ENCODE measurements at regions not wholly inside any gene's neighbourhood (a gene's known extent, or its start where the extent isn't known, plus 50 kb on each side); places are given as distances from the start of the nearest gene placed in this dataset.

GRCh38 chr2:207276858-207277257 is 111.1 kb upstream of the KLF7 start:
- TF ChIP-seq CTCF (IDR thresholded peaks at IDR 0.05; ENCODE audit: unreplicated experiment) = no peak
- Mint-ChIP-seq H3K4me3 (ENCODE audit: low read depth) (no peak overlapping the region), H3K27me3 (peaks cover 4% of the 10 kb centered on the region), H3K9me3 (ENCODE audit: low read depth) (peaks cover 3% of the 10 kb centered on the region), H3K27ac (no peak overlapping the region), H3K4me1 (ENCODE audit: low read depth) (no peaks in the 10 kb centered on the region), H3K36me3 (ENCODE audit: insufficient read depth) (no peaks in the 10 kb centered on the region)
- no peak for DNase-seq (ENCODE audit: low spot score, unreplicated experiment)

- no peak for DNase-seq (ENCODE audit: low spot score, unreplicated experiment)
- no peak for TF ChIP-seq CTCF (IDR thresholded peaks at IDR 0.05; ENCODE audit: unreplicated experiment)
- Mint-ChIP-seq H3K27ac (no peak overlapping the region), H3K36me3 (ENCODE audit: insufficient read depth) (no peaks in the 10 kb centered on the region), H3K9me3 (ENCODE audit: low read depth) (peaks cover 3% of the 10 kb centered on the region), H3K4me1 (ENCODE audit: low read depth) (peaks cover 3% of the 10 kb centered on the region), H3K4me3 (ENCODE audit: low read depth) (no peak overlapping the region), H3K27me3 (peaks cover 17% of the 10 kb centered on the region)
Measured at GRCh38 chr2:207279520-207279919, 113.8 kb upstream of the KLF7 start.

GRCh38 chr2:207281436-207281835 is 115.7 kb upstream of the KLF7 start:
- Mint-ChIP-seq H3K27me3 (peaks cover 20% of the 10 kb centered on the region), H3K9me3 (ENCODE audit: low read depth) (peaks cover 3% of the 10 kb centered on the region), H3K4me3 (ENCODE audit: low read depth) (no peak overlapping the region), H3K36me3 (ENCODE audit: insufficient read depth) (no peaks in the 10 kb centered on the region), H3K27ac (no peak overlapping the region), H3K4me1 (ENCODE audit: low read depth) (peaks cover 9% of the 10 kb centered on the region)
- TF ChIP-seq CTCF (IDR thresholded peaks at IDR 0.05; ENCODE audit: unreplicated experiment) = no peak
- DNase-seq (ENCODE audit: low spot score, unreplicated experiment) = no peak

GRCh38 chr2:207282916-207283315 is 117.2 kb upstream of the KLF7 start:
- DNase-seq (ENCODE audit: low spot score, unreplicated experiment) = no peak
- Mint-ChIP-seq H3K36me3 (ENCODE audit: insufficient read depth) (no peaks in the 10 kb centered on the region), H3K27ac (no peak overlapping the region), H3K4me1 (ENCODE audit: low read depth) (peaks cover 9% of the 10 kb centered on the region), H3K9me3 (ENCODE audit: low read depth) (peaks cover 2% of the 10 kb centered on the region), H3K4me3 (ENCODE audit: low read depth) (no peak overlapping the region), H3K27me3 (peaks cover 24% of the 10 kb centered on the region)
- TF ChIP-seq CTCF (IDR thresholded peaks at IDR 0.05; ENCODE audit: unreplicated experiment) = no peak

GRCh38 chr2:207283356-207283755 is 117.6 kb upstream of the KLF7 start:
- Mint-ChIP-seq H3K9me3 (ENCODE audit: low read depth) (no peaks in the 10 kb centered on the region), H3K27ac (no peak overlapping the region)
- DNase-seq (ENCODE audit: low spot score, unreplicated experiment) = no peak

More at GRCh38 chr2:207283356-207283755, 117.6 kb upstream of the KLF7 start:
- H3K4me3 Mint-ChIP-seq (ENCODE audit: low read depth) = no peak overlapping the region
- TF ChIP-seq CTCF (IDR thresholded peaks at IDR 0.05; ENCODE audit: unreplicated experiment) = no peak
- peaks cover 22% of the 10 kb centered on the region for H3K27me3 Mint-ChIP-seq
- peaks cover 9% of the 10 kb centered on the region for H3K4me1 Mint-ChIP-seq (ENCODE audit: low read depth)
- no peaks in the 10 kb centered on the region for H3K36me3 Mint-ChIP-seq (ENCODE audit: insufficient read depth)
